ENCODE measurements at regions not wholly inside any gene's neighbourhood (a gene's known extent, or its start where the extent isn't known, plus 50 kb on each side); places are given as distances from the start of the nearest gene placed in this dataset.

DNA sequence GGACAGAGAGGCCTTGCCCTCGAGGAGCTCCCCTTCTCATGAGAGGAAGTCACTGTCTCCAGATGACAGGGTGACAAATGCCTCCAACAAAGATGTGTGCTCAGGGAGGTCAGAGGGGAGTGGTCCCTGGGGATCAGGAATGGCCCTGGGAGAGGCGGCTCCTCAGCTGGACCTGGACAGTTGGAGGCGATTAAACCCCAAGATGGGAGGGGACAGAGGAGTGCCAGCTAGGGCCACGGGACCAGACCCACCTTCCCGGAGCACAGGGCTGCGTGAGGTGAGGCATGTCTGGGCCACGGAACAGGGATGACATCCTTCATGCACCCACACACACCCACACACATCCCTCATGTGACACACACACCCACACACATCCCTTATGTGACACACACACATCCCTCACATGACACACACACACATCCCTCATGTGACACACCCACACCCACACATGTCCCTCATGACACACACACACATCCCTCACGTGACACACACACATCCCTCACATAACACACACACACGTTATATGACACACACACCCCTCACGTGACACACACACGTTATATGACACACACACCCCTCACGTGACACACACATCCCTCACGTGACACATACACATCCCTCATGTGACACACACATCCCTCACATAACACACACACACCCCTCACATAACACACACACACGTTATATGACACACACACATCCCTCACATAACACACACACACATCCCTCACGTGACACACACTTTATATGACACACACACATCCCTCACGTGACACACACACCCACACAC, 57.4 kb upstream of the SLCO4A1 start:
- no peak overlapping the region for H3K4me3 ChIP-seq (ENCODE audit: low read depth, low read length)
- TF ChIP-seq, protein P1, sequence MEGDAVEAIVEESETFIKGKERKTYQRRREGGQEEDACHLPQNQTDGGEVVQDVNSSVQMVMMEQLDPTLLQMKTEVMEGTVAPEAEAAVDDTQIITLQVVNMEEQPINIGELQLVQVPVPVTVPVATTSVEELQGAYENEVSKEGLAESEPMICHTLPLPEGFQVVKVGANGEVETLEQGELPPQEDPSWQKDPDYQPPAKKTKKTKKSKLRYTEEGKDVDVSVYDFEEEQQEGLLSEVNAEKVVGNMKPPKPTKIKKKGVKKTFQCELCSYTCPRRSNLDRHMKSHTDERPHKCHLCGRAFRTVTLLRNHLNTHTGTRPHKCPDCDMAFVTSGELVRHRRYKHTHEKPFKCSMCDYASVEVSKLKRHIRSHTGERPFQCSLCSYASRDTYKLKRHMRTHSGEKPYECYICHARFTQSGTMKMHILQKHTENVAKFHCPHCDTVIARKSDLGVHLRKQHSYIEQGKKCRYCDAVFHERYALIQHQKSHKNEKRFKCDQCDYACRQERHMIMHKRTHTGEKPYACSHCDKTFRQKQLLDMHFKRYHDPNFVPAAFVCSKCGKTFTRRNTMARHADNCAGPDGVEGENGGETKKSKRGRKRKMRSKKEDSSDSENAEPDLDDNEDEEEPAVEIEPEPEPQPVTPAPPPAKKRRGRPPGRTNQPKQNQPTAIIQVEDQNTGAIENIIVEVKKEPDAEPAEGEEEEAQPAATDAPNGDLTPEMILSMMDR (IDR thresholded peaks at IDR 0.05; ENCODE audit: control insufficient read depth, extremely low read depth, insufficient read depth), result no peak
- no peak for DNase-seq (ENCODE audit: low read depth)

DNA sequence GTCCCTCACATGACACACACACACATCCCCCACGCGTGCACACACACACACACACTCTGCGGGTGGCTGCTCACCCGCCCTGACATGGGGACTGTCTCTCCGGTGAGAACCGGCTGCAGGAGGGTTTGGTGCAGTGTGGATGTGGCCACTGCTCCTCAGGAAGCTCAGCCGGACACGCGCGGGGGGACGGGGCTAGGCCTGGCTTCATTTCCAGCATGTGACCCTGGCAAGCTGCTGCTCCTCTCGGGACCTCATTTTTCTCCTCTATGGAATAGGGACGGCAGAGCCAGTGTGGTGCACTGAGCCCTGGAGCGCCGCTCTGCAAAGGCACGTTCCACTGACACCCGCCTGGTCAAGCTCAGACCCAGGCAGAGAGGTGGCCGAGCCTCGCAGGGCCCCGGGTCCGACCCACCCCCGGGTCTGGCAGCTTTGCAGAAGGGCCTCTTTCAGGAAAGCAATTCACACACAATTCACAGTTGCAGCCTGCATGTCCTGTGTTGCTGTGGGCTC, 56.8 kb upstream of the SLCO4A1 start:
- DNase-seq (ENCODE audit: low read depth), result no peak
- TF ChIP-seq, protein P1 (IDR thresholded peaks at IDR 0.05; ENCODE audit: control insufficient read depth, extremely low read depth, insufficient read depth), result no peak
- H3K4me3 ChIP-seq (ENCODE audit: low read depth, low read length), result no peak overlapping the region

DNA sequence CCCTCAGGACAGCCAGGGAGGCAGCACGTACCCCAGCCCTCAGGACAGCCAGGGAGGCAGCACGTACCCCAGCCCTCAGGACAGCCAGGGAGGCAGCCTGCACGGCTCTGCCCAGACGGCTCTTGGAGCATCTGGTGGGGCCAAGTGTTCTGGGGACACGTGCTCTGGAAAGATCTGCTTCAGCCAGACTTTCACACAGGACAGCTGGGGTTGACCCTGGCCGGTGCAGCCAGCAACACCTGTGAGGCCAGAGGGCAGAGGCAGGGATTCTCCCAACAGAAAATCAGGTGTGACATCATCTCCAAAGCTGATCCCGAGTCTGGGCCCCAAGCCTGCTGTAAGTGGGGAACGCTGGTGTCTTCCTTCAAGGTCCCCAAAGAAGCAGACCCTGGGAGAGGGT, 55.5 kb upstream of the SLCO4A1 start:
- no peak for DNase-seq (ENCODE audit: low read depth)
- TF ChIP-seq, protein P1 (IDR thresholded peaks at IDR 0.05; ENCODE audit: control insufficient read depth, extremely low read depth, insufficient read depth), result no peak

DNA sequence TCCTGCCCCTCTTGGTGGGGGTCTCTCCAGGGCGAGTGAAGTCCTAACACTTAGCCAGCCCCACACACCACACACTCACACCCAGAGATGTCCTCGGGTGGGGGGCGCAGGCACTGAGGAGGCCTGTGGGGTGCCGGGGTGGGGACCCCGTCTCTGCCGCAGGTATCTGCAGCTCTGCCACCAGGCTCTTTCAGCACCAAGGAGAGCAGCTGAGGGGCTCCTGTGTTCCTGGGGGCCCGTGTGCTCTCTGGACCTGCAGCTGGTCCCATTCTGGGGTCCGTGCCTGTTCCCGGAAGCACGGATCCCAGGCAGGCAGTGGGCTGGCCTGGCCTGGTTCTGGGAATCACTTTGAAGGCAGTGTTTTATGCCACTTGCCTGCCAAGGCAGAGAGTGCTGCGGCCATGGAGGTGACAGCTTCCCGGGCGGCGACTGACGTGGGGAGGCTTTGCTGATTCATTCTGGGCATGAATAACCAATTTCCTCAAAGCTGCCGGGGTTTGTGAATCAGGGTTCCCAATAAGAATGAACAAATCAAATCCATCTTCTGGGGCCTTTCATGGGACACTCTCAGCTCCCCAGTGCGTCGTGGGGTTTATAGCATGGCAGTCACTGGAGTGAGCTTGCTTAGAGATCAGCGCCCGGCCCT, 54.4 kb upstream of the SLCO4A1 start:
- TF ChIP-seq, protein P1 (IDR thresholded peaks at IDR 0.05; ENCODE audit: control insufficient read depth, extremely low read depth, insufficient read depth), result no peak
- H3K4me3 ChIP-seq (ENCODE audit: low read depth, low read length), result no peak overlapping the region
- DNase-seq (ENCODE audit: low read depth), result no peak

More for the DNA sequence above, 55.5 kb upstream of the SLCO4A1 start:
- H3K4me3 ChIP-seq (ENCODE audit: low read depth, low read length), result no peak overlapping the region

DNA sequence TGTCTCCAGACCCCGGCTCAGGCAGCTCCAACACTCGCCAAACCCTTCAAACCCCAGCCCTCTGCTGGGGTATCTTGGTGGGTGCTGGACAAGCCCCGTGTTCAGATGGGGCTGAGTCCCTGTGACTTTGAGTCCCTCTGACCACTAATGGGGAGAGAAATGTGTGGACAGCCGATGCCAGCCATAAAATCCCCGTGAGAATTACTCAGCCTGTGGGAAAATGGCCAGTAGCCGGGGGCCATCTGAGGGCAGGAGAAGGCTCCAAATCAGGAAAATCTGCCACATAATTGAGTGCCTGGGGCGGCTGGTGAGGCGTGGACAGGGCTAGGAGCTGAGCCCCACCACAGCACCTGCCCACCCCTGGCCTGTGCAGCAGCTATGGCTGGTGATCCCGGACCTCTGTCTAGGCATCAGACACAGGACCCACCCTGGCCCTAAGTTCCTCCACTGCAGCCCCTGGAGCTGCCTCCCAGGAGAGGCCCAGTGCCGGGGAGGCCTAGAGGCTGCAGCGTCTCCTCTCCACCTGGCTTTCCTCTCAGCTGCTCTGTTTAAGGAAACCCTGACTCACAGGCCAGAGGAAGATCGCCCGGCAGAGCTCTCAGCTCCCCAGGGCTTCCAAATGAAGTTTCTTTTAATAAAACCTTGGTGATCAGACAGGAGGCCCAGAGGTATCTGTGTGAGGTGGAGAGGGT, 53.7 kb upstream of the SLCO4A1 start:
- no peak overlapping the region for H3K4me3 ChIP-seq (ENCODE audit: low read depth, low read length)
- TF ChIP-seq, protein P1 (IDR thresholded peaks at IDR 0.05; ENCODE audit: control insufficient read depth, extremely low read depth, insufficient read depth), result no peak
- no peak for DNase-seq (ENCODE audit: low read depth)

DNA sequence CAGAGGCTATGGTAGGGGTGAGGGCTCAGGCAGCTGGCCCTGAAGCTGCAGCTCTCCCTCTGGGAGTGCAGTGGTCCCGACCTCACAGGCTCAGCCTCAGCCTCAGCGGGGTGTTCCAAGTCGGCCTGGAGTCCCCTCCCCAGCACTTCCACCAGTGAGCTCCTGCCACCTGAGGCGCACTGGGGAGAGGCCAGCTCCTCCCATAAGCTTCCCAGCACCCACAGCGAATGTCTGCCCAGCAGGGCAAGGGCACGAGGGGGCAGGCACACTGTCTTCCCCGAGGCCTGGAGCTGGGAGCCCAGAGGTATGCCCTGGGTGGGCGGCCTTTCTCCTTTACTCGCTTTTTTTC, 53.2 kb upstream of the SLCO4A1 start:
- no peak for DNase-seq (ENCODE audit: low read depth)

More for the DNA sequence above, 53.2 kb upstream of the SLCO4A1 start:
- TF ChIP-seq, protein P1 (IDR thresholded peaks at IDR 0.05; ENCODE audit: control insufficient read depth, extremely low read depth, insufficient read depth), result no peak
- H3K4me3 ChIP-seq (ENCODE audit: low read depth, low read length), result no peak overlapping the region
